ENCODE measurements at regions not wholly inside any gene's neighbourhood (a gene's known extent, or its start where the extent isn't known, plus 50 kb on each side); places are given as distances from the start of the nearest gene placed in this dataset.

DNA sequence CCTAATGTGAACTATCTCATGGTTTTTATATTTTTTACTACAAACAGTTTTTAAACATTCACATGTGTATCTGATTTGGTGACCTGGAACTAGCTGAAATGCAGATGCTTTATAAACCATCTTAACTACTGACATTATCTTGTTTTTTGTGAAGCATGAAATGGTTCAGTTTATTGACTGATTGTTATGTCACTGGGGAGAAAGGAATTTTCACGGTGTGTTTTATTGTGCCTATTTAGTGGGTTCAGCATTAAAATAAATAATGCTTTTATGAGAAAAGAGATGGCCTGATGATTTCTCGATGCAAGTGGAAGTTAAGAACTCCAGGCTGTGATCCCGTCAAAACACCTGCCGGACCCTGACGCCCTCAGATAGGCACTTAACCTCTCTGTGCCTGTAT is 79.9 kb upstream of the KIF26B start:
- TF ChIP-seq, protein P1, sequence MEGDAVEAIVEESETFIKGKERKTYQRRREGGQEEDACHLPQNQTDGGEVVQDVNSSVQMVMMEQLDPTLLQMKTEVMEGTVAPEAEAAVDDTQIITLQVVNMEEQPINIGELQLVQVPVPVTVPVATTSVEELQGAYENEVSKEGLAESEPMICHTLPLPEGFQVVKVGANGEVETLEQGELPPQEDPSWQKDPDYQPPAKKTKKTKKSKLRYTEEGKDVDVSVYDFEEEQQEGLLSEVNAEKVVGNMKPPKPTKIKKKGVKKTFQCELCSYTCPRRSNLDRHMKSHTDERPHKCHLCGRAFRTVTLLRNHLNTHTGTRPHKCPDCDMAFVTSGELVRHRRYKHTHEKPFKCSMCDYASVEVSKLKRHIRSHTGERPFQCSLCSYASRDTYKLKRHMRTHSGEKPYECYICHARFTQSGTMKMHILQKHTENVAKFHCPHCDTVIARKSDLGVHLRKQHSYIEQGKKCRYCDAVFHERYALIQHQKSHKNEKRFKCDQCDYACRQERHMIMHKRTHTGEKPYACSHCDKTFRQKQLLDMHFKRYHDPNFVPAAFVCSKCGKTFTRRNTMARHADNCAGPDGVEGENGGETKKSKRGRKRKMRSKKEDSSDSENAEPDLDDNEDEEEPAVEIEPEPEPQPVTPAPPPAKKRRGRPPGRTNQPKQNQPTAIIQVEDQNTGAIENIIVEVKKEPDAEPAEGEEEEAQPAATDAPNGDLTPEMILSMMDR (IDR thresholded peaks at IDR 0.05; ENCODE audit: poor library complexity, severe bottlenecking): no peak
- TF ChIP-seq, protein P2, sequence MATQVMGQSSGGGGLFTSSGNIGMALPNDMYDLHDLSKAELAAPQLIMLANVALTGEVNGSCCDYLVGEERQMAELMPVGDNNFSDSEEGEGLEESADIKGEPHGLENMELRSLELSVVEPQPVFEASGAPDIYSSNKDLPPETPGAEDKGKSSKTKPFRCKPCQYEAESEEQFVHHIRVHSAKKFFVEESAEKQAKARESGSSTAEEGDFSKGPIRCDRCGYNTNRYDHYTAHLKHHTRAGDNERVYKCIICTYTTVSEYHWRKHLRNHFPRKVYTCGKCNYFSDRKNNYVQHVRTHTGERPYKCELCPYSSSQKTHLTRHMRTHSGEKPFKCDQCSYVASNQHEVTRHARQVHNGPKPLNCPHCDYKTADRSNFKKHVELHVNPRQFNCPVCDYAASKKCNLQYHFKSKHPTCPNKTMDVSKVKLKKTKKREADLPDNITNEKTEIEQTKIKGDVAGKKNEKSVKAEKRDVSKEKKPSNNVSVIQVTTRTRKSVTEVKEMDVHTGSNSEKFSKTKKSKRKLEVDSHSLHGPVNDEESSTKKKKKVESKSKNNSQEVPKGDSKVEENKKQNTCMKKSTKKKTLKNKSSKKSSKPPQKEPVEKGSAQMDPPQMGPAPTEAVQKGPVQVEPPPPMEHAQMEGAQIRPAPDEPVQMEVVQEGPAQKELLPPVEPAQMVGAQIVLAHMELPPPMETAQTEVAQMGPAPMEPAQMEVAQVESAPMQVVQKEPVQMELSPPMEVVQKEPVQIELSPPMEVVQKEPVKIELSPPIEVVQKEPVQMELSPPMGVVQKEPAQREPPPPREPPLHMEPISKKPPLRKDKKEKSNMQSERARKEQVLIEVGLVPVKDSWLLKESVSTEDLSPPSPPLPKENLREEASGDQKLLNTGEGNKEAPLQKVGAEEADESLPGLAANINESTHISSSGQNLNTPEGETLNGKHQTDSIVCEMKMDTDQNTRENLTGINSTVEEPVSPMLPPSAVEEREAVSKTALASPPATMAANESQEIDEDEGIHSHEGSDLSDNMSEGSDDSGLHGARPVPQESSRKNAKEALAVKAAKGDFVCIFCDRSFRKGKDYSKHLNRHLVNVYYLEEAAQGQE (IDR thresholded peaks at IDR 0.05; ENCODE audit: borderline replicate concordance): no peak
- no peak for TF ChIP-seq EP300 (conservative IDR thresholded peaks at IDR 0.05; ENCODE audit: poor library complexity, severe bottlenecking)
- TF ChIP-seq SMC3 (conservative IDR thresholded peaks at IDR 0.05; ENCODE audit: poor library complexity): no peak

All from neural cell (in vitro differentiated cells).